ENCODE measurements at regions not wholly inside any gene's neighbourhood (a gene's known extent, or its start where the extent isn't known, plus 50 kb on each side); places are given as distances from the start of the nearest gene placed in this dataset.

DNA sequence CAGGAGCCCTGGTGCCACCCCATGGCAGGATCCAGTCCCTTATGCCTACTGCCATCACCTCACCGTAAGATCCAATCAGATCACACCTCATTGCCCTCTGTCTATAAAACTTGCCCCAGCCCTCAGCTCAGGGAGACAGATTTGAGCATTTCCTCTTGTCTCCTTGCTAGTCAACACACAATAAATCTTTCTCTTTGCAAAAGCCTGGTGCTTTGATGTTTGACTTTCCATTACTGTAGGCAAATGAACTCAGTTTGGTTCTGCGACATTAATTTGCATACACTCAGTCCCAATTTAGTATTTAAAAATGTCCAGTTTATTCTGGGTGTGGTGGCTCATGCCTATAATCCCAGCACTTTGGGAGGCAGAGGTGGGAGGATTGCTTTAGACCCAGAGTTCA lies 188.4 kb downstream of the AEBP2 start:
- DNase-seq: no peak

DNA sequence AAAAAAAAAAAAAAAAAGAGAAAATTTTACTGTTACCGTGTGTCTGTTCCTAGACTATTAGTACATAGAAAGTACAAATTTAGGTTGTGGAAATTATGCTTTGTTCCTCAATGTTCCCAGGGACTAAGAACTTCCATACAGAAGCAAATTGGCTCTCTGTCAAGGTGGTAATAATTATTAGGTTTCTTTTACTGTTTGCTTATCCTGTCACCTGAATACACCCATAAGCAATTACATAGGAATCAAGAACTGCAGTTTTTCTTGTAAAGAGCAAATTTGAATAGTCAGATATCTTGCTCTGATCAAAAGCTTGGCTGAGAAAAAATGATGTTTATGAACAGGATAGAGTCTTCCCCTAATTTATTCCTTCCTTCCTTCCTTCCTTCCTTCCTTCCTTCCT lies 191.2 kb downstream of the AEBP2 start:
- DNase-seq: no peak

DNA sequence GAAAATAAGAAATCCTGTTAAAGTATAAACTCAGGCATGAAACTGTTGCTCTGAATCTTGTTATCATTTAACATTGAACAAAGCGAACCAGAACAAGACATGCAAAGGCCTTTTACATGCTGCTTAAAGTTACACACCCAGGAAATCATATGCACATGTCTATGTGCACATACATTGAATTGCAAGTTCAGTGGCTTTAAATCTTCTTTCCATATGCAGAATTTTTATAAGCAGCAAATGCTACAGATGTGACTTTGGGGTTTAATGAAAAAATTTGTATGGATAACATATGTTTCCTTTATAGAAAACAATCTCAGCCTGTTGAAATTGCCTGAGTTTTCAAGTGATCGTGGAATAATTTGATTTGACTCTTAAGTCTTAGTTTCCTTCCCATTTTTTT lies 193.9 kb downstream of the AEBP2 start:
- no peak for DNase-seq

DNA sequence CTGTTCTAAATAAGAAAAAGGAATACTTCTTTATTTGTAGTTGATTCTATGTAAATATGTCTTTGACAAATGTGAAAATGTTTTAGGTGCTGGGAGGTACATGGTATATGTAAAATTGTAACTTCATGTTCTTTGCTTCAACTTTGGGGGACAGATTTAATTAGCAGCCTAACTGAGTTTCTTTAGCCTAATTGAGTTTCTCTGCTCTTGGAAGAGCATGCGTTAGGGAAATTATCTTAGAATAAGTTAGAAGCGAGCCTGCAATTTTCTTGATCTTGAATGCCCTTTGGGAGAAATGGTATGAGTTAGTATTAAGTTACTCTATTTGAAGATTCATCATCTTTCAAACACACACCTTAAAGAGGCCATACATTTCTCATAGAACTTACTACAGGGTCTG lies 194.3 kb downstream of the AEBP2 start:
- DNase-seq: no peak

DNA sequence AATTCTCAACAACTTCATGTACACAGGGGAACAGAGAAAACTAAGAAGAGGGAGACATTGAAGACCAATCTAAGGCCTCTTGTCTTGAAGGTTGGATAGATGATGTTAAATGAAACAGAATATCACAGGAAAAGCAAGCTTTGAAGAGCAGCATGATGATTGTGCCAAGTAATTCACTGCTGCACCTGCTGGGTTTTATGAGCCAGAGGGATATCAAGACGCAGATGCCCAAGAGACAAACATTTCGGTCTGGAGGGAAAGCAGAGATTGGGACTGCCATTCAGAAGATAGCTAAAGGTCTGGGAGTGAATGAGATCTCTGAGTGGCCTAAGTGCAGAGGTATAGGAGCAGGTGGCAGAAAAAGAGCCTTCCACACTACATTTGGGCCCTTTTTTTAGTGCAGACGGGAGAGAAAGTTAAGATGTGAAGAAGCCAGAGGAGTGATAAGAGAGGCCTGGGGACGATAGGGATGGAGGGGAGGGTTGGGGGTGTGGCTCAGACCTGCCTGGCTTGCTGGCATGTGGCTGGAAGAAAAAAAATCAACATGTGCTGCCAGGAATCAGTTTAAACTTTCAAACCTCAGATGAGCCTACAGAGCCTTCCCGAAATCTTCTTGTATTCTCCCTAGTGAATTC lies 200.6 kb downstream of the AEBP2 start:
- no peak for DNase-seq

DNA sequence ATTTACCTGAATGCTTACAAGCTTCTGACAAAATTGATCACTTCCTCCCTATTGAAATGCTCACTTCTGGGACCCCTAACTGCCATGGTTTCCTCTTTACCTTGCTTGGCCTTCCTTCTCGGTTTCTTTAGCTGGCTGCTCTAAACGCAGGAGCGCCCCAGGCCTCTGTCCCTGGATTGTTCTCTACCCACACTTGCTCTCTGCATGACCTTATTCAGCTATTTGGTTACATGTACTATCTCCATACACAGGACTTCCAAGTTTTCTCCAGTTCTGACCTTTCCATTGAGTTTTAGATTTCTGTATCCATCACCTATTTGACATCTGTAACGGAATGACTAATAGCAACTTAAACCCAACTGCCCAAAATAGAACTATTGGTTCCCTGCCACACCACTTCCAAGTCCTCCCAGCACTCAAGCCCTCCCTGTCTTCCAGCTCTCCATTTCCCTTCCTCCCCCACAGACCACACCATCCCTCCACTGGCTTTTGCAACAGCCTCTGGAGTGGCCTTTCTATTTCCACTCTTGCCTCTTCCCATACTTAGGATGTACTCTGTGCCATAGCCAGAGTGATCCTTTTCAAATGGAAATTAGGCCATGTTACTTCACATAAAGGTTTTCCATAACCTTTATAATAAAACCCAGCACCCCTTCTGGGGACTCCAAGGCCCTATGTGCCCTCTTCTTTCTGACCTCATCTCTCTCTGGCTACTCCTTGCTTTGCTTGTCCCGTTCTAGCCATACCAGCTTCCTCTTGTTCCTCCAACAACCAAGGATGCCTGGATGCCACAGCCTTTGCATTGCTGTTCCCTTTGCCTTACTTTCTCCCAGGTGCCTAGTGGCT lies 202.2 kb downstream of the AEBP2 start:
- no peak for DNase-seq

DNA sequence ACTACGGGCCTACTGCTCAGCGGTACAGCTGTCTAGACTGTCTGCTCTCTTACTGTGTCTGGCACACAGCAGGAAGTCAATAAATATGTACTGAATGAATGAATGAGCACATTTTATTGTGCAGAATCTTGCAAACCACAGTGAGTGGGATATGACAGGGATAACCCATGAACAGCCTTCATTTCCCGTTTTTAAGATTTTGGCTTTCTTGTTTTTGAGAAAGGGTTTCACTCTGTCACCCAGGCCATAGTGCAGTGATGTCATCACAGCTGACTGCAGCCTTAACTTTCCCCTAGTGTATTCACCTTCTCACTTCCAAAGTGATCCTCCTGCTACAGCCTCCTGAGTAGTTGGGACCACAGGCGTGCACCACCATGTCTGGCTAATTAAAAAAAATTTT lies 203.1 kb downstream of the AEBP2 start:
- DNase-seq: peak; percentile 9

DNA sequence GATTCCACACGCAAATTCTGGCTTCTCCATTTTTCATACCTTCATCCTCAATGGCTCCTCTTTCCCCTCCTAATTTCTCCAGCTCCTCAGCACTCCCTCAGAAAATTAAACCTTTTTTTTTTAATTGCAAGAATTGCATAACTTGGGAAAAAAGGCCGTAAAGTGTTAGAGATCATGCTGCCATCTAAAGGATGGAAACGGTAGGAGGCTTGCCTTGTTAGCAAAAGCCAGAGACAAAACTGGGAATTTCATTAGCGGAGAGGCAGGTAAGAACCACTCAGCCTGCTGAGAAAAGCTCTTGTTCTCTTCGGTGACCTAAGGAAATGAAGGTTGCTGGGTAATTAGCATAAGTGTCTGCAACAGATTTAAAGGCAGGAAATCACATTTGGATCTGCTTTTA lies 204.3 kb downstream of the AEBP2 start:
- peak; percentile 42 for DNase-seq

DNA sequence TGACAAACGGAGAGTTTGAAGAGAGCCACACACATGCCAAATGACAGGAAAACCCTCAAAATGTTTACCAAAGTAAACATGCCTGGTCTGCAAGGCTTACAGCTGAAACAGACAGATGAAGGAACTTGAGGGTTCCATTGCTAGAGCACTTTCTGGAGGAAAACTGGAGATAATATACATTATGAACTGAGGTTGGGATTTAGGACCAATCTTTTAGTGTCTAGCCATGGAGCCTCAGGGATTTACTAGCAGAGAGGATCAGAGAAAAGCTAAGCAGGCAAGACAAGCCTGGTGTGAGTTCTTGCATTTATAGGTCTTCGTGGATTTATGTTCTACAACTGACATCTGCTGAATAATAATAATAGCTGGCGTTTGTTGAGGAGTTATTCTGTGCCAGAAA lies 205.3 kb downstream of the AEBP2 start:
- no peak for DNase-seq

DNA sequence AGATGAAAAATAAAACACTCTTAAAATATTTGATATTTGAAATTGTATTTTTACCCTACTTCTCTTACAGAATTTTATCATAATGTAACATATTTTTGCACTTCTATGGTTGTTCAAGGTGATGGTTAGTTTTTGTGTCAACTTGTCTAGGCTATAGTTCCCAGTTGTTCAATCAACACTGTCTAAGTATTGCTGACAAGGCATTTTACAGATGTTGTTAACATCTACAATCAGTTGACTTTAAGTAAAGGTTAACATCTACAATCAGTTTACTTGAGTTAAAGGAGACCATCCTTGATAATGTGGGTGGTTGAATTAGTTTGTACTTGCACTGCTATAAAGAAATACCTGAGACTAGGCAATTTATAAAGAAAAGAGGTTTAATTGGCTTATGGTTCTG lies 206.5 kb downstream of the AEBP2 start:
- DNase-seq: no peak

DNA sequence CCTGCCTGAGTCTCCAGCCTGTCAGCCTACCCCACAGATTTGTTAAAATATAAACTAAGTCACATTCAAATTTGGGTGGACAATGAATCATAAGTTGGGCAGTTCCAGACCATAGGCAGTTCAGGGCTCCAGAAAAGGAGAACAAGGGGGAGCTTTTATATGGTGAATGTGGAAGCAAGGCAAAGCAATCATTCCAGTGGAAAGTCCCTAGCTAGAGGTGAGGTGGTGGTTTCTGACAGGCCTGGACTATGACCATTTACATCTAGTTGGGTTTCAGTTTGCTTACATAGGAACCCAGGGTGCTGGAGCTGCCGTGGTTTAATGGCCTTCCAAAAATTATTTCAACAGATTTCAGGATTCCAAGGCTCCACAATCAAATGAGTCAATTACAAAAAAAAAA lies 207.3 kb downstream of the AEBP2 start:
- DNase-seq: no peak

DNA sequence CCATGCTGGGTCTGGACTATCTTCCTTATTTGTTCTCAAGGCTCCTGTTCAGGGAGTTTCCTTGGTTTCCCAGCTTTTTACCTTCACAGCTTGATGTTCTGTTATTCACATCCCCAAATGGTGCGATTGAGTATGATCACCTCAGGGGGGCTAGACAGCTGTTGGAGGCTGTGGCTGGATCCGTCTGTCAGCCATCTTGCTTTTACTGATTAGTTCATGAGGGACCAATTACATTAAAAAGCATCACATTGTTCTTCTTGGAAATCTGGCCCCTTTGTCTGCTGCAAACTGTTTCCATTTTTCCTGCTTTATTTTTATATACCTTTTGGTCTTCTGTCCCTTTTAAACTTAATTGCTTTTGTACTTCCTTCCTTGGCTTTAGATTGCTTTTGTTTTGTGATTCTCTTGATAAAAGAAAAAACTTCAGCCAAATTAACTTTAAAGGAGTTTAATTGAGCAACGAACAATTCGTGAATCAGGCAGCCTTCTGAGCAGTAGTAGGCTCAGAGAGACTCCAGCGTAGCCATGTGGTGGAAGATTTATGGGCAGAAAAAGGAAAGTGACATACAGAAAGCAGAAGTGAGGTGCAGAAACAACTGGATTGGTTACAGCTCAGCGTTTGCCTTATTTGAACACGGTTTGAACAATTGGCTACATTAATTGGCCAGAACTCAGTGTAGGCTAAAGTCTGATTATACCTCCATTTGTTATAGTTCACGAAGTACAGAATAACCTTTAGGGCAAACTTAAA lies 208.7 kb downstream of the AEBP2 start:
- DNase-seq: no peak

DNA sequence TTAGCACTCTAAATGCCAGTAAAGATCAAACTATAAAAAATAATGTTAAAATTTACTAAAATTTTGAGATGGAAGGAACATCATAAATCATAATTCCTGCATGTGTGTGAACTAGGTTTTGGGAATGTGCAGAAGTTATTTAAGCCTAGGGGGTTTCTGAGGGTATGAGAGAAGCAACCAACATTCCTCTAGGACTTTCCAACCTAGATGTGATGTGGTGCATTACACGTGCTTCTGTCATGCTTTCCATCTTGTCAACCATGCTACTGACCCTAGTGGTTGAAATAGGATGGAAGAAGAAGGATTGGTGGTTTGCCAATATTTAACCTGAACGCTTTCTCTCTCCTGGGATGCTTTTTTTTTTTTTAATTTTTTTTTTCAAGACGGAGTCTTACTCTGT lies 209.3 kb downstream of the AEBP2 start:
- no peak for DNase-seq

DNA sequence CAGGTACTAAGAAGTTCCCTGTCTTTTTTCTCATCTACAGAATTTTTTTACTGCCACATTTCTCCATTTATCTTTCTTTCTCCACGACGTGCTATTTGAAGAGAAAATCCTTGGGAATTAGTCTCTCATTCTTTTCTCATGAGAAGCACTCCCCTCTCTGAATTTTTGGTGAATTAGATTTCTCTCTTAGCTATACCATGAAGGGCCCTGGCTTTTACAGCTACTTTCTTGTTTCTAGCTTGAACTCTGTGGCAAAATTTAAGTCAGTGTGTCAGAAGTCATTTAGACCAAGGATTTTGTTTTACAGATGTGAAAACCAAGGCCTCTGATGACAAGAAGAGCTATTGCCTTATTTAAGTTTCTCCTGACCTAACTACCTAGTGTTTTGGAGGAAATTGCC lies 213.1 kb downstream of the AEBP2 start:
- no peak for DNase-seq

DNA sequence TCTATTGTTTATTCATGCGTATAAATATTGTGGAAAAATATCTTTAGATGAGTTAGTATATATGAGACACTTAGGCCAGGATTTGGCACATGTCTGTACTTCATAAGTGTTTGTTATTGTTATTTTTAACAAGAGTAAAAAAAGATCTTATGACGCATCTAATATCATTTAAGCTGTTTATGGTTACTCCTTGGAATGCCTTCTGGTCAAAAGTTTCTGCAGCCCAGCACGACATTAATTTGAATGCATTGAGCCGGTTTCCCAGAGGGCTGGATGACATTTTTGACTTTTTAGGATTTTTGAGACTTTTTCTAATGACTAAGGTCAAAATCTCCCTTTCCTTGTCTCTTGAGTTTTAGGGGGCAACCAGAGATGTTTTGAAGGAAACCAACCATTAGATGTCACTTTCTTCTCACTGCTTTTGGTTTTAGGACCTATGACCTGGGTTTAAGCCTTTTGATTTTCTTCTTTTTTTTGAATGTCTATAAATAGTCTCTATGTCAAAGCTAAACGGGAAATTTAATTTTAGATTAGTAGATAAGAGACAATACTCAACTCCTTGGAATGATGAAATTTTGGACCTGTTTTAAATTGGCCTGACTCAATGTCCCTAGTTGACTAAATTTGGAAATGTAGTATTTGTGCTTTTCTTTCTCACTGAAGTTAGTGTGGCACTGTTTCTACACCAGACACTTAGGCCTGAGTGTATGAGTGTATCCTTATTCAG lies 215.5 kb downstream of the AEBP2 start:
- no peak for DNase-seq

DNA sequence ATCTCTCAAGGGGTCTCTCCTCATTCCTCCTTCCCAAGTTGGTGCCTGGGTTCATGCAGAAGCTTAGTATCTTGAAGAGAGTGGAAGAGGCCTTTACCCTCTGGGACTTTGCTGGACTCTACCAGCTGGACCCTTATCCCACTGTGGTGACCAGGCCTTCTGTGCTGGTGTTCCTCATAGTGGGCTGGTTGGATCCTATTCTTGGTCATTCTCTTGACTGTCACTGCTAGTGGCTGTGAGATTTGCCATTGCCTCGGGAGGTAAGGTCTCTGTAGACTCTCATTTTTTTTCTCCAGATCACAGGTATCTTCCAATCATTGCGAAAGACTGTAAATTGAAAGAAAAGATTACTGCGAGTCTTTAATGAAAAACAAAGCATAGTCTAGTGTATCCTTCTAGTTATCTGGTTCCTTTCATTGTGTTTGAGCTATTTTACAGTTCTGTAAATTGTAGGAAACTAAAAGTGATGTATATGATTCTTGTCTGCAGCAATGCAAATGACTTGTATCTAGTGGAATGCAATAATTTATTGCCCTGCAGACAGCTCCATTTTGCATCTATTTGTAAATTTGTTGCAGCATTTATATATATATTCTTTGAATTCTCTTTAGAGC lies 217.9 kb downstream of the AEBP2 start:
- no peak for DNase-seq

DNA sequence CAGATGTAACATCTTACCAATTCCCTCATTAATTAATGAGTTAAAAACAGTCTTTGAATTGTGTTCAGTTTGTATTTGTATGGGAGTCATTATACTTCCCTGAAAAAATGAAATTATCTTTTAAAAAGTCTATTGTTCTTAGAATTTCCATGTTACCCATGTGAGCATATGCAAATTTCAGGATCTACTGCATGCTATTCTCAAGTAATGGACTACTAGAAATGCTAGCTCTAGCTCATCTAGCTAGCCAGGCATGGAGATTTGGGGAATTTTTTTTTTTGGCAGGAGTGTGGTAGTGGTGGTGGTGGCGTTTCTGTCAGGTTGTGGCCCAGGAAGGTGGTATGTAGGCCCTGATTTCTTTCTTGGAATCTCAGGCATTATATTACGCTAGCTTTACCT lies 218.4 kb downstream of the AEBP2 start:
- DNase-seq: no peak

DNA sequence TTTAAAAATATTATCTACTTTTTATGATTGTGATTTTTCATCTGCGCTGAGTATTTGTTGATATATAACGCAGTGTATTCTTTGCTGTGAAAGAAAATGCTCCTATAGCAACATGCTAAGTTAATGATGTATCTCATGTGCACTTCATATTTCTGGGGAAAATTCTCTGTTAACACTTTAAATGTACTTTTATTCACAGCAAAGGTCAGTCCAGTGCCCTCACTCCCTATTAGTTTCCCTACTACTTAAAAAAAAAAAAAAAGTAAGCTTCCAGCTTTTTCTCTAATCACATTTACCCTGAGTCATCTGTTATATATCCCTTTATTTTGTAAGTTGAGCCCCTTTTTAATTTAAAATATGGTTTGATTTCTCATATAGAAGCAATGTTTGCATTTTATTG lies 219.8 kb downstream of the AEBP2 start:
- DNase-seq: no peak

DNA sequence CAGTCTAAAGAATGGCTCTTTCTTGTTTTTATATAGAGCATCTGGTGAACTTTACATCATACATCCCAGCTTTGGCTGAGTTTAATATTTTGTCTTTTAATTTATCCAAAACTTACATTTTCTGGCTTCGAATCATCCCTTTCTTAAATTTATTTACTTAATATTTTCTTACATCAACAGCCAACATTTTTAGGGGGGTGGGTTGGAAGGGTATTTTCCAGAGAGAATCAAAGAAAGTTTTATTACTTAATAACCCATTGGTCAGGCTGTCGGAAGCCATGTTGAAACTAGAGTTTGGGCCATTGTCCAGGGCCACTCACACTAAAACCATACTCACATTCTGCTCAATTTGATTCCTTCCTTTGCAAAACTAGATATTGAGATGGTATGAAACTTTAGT lies 220.2 kb downstream of the AEBP2 start:
- no peak for DNase-seq

DNA sequence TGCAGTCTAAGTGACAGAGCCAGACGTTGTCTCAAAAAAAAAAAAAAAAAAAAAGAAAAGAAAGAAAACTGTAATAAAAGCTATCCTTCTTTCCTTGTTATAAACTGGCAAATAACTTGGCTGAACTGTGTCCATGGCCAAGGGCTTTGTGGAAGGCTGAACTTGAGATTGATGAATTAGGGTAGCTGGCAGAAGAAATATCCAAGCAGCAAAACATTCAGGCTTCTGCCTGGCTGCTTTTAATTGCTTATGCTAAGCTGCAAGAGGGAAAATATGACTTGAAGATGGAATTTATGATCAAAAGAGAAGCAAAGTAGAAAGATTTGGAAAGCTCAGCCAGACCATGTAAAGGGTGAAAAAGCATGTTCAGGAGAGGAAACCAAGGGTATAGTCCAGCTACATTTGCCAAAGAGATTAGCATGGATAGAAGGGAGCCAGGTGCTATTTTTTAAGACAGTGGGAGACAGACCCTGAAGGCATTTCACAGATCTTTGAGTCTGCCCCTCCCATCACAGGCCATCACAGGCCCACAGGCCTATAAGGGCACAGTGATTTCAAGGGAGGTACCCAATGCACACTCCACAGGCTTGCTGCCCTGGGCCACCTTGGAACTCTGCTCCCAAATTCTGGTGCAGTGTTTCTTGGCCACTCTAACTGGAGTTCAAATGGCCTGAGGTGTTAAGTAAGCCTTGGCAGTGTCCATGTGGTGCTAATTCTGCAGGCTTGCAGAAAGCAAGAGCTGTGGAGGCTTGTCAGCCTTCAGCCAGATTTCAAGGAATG lies 226.0 kb downstream of the AEBP2 start:
- DNase-seq: no peak

DNA sequence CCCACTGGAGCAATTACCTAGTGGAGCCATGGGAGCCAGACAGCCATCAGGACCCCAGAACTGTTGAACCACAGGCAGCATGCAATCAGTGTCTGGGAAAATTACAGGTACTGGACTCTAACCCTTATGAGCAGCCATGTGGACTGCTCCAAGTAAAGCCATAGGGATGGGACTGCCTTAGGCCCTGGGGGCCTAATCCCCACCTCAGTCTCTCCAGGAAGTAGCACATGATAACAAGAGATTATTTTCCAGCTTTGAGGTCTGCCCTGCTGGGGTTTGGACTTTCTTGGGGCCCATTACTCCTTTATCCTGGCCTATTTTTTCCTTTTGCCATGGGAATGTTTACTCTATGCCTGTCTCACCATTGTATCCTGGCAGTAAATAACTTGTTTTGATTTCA lies 226.8 kb downstream of the AEBP2 start:
- DNase-seq: no peak

DNA sequence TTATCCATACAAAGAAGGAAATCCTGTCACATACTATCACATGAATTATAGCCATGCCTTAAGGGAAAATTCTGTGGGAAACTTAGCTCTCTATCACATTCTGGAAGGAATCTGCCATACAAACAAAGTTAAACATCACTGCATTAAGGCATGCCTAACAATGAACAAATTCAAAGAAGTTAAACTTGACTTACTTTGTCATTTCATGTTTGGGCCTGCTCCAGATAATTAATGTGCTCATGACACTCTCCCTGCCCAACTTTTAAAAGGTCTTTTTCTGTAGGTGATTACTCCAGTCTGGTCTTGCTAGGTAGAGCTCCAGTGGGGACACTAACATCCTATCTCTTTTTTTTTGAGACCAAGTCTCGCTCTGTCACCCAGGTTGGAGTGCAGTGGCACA lies 230.5 kb downstream of the AEBP2 start:
- DNase-seq: no peak
